GM19035 (cell line): ENCODE measurements at regions not wholly inside any gene's neighbourhood (a gene's known extent, or its start where the extent isn't known, plus 50 kb on each side); places are given as distances from the start of the nearest gene placed in this dataset.

Experiments
- ATAC-seq: cut with Tn5 transposase; IDR thresholded peaks from one replicate; pipeline ENCODE4 v1.9.1; 2021; ENCODE audit not compliant: unreplicated experiment

DNA sequence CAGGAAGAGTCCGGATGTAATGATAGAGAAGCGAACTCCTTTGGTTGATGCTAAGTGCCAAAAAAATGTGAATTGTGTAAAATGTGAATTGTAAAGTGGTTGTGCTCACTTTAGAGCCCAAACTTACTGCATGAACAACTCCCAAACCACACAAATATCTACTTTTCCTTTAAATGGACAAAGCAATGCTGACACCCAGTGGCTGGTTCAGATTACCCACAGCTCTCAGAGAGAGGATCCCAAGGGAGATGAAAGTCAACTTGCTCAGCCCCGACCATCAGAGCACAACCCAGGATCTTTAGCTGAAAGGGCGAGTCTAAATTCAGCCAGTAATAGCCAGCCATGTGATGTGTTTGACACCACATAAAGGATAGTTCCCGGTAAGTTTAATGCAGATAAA is 133.7 kb downstream of the NMUR2 start:
- no peak for ATAC-seq

DNA sequence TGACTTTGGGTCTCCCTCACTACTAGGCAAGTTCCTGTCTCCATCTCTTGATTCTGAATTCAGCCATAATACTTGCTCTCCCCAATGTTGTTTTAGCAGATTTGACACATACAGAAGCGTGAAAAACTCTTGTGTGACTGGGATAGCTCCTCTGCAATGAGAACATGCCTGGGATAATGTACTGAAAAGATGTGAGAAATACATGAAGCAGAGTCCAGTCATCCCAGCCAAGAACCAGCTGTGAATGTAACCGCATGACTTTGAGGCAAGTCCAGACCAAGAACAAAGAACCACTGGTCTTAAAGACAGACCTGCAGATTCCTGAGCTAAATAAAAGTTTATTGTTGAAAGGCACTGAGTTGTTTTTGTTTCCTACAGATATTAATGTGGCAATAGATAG is 135.0 kb downstream of the NMUR2 start:
- ATAC-seq = no peak

DNA sequence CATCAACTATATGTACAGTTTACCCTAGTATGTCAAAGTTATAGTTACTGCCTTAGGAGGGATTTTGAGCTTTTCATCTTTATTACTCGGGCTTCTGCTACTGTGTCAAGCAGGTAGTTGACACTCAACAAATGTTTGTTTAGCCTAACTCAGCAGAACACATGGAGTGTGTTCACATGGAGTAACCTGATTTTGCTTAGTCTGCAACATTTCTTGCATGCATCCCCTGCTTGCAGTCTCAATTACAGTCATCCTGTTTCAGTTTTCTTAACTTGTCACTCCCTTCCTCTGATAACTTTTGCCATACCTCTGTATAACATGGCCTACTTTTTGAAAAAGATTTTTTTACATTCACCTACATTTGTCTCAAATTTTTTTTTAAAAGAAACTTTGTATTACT is 135.5 kb downstream of the NMUR2 start:
- ATAC-seq = no peak

DNA sequence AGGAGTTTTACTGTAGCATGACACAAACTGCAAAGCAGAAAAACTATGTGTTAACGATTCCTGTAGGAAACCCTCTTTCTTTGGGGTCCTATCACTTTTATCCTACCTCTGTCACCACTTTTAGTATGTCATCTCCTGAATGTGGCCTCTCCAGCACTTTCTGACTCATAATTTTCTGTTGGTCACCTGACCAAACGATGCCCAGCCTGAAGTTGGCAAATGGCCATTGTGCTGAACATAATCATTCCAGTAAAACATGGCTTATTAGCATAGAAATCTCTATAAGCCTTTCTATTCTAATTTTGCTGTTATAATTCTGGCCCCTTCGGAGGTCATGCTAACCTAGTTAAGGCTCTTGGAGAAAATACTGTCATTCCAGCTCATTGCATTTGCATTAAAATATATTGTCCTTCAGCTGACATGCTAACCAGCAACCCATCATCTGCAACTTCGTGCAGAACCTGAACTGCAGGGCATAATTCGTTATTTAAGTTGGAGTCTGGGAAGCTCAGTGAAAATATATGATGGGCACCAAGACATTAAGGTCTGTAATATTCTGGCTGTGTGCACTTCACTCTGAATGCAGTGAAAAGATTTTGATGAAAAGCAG is 140.3 kb downstream of the NMUR2 start:
- no peak for ATAC-seq

DNA sequence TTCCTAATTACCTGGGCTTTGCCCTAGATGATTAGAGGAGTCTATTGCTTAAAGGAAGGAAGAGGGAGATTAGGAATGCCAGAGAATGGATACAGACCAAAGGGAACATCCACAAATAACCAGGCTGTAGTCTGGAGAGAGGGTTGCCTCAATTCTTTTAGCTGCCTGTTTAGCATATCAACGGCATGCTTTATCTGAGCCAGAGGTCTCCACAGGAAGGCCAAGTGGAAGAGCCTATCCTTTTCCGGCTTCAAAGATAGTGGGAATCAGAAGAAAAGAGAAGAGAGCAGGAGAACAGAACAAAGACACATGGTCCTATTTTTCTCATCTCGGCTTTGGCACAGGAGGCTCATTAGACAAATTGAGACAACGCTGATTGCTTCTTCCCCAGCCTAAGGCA is 142.4 kb downstream of the NMUR2 start:
- no peak for ATAC-seq

DNA sequence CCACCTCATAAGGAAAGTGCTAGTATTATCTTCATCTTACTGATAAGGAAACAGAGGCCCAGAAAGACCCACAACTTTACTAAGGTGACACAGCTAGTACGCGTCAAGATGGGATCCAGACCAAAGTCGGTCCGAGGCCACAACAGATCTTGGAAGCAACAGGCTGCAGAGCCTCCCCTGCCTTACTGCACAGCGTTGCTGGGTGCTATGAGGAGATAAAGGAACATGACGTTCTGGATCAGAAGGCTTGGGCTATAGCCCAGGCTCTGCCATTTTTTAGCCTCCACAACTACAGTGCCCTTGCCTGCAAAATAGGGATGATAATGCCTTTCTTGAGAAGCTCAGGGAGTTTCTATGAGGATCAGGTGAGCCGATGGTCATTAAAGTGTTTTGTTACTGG is 144.1 kb downstream of the NMUR2 start:
- ATAC-seq = no peak

DNA sequence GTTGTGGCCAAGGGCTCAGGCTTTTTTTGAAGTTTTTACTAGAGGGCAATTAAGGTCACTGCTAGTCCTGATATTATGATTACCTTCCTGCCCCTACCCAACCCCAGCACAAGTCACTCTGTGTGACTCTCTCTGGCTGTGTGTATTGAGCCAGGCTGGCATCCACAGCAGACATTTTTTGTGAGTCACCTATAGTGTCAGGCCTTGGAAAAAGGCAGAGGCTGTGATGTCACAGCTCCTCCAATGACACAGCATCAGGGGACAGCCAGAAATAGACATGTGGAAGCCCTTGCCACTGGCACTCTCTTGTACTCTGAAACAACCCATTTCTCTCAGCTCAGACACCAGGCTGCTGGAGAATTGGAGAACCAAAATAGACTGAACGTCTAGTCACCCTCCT is 145.4 kb downstream of the NMUR2 start:
- no peak for ATAC-seq

DNA sequence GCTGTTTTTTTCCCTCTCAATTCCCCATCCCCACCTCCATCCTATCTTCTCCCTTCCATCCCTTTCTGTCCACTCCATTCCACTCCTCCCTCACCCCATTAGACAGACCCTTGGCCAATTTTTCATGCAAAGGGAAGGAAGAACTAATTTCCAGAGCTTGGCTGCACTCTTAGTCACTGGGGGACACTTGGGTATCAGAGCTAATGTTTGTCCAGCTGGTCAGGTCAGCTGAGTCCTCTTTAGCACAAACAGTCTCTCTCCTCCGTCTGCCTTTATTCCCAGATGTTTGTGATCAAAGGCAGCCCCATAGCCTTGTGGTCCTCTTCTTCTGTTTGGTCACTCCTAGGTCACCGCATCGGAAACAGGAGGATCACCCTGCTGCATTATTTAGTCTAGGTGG is 148.5 kb downstream of the NMUR2 start:
- no peak for ATAC-seq

DNA sequence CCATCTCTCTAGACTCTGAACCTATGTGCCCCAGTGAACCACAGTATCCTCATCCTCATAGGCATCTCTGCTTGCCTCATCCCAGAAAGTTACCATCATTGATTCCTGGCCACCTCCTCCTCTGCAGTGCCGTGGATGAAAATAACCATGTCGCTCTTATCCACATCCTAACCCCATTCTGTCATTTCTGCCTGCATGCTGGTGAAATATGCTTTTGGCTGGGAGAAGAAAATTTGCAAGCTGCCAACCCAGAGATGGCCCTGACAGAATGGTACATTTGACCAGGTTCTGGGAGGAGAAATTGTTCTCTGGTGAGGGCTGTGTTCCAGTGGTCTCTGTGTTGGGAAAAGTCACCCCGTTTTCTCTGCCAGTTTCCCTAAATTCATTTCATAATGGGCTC is 149.7 kb downstream of the NMUR2 start:
- no peak for ATAC-seq

DNA sequence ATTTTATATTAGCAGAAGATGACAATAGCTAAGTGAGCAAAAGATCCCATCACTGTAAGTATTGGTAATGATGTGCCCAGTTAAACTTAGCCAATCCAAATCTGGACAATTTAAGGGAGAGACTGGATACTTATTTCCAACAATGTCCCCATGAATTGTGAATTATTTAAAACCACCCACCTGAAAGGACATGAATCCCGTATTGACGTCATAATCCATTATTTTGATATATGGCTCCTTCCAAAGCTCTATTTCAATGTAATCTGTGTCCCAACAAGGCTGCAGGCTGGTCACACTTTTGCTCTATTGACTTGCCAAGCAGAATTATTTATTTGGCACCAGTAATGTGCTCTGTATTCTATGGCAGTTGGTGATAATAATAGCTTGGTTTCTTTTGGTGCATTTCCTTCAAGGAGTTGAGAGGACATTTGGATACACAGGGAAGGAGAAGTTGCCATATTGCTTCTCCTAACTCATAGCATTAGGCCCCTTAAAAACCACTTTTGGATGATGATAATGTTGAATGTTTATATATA is 157.2 kb downstream of the NMUR2 start:
- ATAC-seq = no peak

DNA sequence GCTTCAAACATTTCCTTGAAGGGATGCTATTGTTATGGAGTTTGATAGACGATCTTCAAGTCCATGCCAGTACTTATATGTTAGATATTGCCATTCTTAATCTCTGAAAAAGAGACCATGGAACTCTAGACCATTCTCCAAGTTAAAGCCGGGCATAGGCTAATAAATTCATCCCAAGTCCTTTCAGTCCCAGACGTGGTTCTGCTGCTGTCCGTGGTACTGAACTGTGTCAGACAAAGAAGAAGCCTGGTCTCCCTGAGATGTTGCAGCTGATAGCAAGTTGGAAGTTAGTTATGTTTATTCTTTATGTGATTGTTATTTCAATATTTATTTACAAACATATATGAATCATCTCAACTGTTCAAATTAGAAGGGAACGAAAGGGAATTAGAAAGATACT is 158.7 kb downstream of the NMUR2 start:
- ATAC-seq = no peak

DNA sequence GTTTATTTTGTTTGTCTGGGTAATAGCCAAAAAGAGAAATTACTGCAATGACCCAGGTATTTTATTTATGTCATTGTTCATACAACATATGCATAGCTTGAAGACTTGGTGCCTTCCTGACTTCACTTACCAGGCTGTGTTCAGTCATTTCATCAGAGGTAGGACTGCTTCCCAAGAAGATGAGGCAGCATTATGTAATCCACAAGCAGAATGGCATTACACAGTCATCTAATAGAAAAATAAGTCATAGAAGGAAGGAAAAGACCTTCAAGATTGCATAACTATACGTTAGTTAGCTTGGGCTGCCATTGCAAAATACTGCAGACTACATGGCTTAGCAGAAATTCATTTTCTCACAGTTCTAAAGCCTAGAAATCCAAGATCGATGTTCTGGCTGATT is 167.5 kb downstream of the NMUR2 start:
- ATAC-seq = no peak

DNA sequence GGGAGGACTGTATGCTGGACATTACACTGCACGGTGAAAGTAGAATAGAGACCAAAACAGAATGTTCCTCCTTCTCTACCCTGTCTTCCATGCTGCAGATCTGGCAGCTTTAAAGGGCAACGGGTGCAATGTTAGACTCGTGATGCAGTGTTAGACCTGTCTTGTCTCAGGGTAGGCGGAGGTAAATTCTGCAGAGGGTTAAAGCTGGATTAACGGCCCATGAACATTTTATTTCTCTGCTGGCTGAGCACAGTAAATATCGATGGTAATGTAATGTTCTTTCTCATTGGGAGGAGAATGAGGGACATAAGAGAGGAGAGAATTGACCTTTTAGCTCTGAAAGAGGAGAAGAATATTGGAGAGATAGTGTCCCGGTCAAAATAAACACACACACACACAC is 178.9 kb downstream of the NMUR2 start:
- no peak for ATAC-seq

DNA sequence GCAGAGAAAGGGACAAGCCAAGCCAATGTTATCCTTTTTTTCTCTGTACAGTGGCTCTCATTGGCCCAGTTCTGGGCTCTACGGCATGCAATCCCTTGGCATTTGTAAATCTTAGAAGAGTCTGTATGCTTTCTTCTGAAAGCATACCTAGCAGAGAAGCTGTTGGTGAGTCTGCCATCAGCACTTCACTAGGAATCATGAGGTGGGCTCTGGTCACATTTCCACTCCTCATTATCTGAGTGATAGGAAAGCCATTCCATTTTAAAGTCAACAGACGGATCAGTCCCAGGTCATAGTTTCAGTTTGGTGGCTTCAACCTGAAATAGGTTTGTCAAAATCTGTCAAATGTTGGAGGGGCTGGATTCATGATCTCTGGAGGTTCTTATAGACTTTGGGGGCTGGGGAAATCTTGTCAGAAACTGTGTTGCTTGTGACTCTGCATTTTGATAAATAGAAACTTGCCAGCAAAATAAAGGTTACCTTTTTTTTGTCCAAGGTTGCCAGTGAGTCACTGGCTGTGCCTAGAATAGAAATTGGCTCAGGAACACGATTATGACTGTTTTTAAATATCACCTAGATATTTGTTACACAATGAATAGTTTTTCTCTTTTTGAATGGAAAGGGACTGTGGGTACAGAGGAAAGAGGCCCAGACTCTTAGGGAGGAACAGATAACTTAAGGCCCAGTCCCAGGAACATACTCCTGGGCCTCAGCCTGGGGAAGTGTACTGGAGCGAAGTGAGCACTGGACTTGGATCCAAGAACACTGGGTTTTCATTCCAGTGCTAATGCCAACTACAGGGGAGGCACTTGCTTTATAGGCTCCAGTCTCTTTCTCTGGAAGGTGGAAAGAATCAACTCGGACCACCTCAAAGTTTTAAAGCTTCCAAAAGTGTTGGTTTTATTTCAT is 183.1 kb downstream of the NMUR2 start:
- ATAC-seq = no peak

DNA sequence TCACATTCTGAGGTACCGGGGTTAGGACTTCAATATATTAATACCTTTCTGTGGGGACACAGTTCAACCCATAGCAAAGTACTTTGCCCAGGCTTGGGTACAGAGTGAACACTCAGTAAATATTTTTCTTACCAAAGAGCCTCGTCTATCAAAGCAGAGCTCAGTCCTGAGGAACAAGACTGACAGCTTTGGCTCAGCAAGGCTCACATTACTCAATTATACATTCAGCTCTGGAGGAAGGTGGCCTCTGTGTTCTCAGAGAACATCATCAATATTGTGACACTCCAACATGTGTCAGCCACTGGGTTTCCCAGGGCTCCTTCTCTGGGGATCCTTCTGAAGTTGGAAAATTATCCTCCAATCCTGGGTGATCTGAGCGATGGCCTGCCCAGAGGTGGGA is 186.4 kb downstream of the NMUR2 start:
- no peak for ATAC-seq

DNA sequence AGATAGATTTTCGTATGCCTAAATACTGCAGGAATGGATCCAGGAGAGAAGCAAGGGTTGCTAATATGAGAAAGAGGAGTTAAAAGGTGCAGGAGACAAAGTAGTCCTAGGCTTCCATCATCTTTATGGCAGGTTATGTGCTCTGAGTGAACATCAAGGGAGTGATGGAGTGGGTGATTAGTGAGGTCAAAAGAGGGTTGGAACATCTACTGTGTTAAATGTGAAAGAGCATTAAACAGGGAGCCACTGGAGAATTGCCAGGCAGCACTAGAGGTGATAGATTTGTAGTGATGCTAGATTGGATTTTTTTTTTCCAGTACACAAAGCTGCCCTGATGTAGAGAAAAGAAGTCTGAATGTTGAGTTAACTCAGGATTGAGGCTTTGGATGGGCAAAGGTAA is 199.3 kb downstream of the NMUR2 start:
- no peak for ATAC-seq

DNA sequence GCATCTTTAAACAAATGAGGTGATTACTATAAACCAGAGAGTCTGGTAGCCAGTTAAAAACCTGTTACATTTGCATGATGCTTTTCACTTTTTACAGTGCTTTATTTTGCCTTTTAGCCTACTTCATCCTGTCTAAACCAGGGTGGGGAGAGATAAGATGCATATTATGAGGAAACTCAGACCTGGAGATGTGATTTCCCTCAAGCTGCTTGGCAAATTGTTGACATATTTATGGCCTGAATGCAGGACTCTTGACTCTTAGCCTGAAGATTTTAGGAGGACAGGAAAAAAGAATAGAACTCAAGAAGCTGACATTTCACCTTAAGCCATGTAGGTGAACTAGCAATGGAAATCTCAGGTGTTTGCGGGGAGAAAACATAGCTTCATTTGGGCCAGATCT is 202.8 kb downstream of the NMUR2 start:
- no peak for ATAC-seq

DNA sequence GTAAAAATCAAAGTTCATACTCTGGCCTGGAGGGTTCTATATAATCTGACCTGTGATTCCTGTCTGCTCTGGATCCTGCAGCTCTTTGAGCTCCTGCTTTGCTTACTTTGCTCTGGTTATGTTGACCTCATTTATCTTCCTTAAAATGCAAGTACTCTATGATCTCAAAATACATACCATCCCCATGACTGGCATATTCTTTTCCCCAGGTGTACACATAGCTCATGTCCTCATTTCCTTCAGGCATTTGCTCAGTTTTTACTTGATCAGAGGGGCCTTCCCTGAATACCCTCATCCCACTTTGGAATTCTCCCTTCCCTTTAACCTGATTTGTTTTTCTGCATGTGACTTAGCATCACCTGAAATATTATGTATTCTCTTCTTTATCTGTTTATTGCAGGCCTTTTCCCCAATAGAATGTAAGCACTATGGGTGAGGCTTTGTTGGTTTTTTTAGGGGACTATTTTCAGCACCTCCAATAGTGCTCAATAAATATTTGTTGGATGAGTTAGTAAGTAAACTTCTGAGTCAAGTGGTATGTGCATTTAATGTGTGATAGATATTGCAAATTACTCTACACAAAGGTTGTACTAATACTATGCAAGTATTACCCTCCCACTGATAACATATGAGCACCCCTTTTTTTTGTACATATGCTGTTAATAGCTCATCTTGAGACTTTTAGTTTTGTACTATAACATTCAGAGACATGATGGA is 211.5 kb downstream of the NMUR2 start:
- no peak for ATAC-seq

DNA sequence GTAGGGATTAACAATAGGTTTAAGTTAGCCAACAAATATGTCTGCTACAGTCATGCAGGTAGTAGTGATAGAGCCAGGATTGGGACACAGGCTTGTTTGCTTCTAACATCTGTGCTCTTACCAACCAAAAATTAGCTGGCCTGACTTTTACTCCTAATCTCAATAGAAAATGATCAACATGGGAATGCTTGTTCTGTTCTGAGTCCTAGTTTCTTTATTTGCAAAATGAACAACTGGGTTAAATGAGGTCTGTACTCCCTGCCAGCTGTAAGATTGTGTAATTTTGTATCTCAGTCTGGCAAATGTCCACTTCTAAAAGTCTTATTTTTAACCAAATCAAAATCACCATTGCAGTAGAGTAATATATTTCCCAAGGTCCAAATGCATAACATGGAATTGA is 216.8 kb downstream of the NMUR2 start:
- no peak for ATAC-seq

DNA sequence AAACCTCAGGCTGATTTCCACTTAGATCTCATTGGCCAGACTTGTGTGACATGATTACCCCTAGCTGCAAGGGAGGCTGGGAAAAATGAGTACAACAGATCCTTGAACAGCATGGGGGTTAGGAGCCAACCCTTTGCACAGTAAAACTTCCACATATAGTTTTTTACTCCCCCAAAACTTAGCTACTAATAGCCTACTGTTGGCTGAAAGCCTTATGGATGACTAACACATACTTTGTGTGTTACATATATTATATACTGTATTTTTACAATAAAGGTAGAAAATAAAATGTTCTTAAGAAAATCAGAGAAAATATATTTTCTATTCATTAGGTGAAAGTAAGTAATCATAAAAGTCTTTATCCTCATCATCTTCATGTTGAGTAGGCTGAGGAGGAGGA is 217.4 kb downstream of the NMUR2 start:
- no peak for ATAC-seq

DNA sequence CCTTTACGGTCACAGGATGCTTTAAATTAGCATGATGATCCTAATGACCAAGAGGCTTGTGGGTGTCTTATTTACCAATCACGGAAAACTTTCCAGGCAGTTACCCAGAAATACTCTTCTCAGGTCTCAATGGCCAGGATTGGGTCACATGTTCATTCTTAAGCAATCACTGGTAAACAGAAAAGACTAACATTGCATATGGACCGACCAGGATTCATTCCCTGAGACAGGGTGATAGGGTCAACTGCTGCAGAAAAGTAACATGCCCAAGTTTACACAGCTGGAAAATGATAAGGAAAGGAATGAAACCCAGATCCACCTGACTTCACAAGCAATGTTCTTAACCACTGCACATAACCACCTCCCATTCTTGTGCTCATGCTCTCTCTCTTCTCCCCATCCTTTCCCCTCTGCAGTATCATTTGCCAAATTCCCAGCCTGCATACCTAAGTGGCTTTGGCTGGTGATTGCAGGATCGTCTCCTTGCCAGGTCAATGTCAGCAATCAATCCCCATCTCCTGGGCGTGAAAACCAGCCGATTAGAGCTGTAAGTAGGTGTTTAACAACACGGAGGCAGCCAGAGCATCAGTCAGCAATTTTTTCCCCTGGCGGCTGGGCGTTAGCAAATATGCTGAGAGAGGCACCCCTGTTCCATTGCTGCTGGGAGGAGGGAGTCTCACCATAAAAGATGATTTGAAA is 219.4 kb downstream of the NMUR2 start:
- ATAC-seq = no peak
